Neutrophil (primary cell): ENCODE measurements at regions not wholly inside any gene's neighbourhood (a gene's known extent, or its start where the extent isn't known, plus 50 kb on each side); places are given as distances from the start of the nearest gene placed in this dataset.

Experiments used
- H3K27ac ChIP-seq: fragments of 200-600 bp; sonication (generic); 2 replicates; pipeline ENCODE4 v1.5.1; 2016; ENCODE audit warnings: mild to moderate bottlenecking, moderate library complexity
- H3K27me3 ChIP-seq: fragments of 200-600 bp; sonication (generic); 2 replicates; pipeline ENCODE4 v1.6.0; 2016; ENCODE audit warnings: mild to moderate bottlenecking
- H3K36me3 ChIP-seq: fragments of 200-600 bp; sonication (generic); 2 replicates; pipeline ENCODE4 v1.5.1; 2017
- H3K4me1 ChIP-seq, 2 experiments: fragments of 200-600 bp in 1 of 2; sonication (generic) in 1 of 2; 1 replicate in 1 of 2; 2 replicates in 1 of 2; pipeline versions ENCODE4 v1.5.1 to v1.6.1; 2013 to 2016; ENCODE audit warnings: low read depth in 1 of 2, low read length in 1 of 2, mild to moderate bottlenecking in 1 of 2, moderate library complexity in 1 of 2; ENCODE audit not compliant: control insufficient read depth in 1 of 2, insufficient read depth in 1 of 2
- H3K4me3 ChIP-seq, 2 experiments: fragments of 200-600 bp in 1 of 2; sonication (generic) in 1 of 2; 1 replicate in 1 of 2; 2 replicates in 1 of 2; pipeline ENCODE4 v1.5.1; 2013 to 2016; ENCODE audit warnings: low read depth in 1 of 2, low read length in 1 of 2, mild to moderate bottlenecking in 1 of 2, moderate library complexity in 1 of 2
- H3K9me3 ChIP-seq: fragments of 200-600 bp; sonication (generic); 2 replicates; pipeline ENCODE4 v1.5.1; 2016
- TF ChIP-seq, protein P1 (sequence below): fragments of 200-600 bp; sonication (generic); IDR thresholded peaks from 2 replicates; pipeline ENCODE4 v1.5.1; 2016; ENCODE audit warnings: antibody characterized with exemption

DNA sequence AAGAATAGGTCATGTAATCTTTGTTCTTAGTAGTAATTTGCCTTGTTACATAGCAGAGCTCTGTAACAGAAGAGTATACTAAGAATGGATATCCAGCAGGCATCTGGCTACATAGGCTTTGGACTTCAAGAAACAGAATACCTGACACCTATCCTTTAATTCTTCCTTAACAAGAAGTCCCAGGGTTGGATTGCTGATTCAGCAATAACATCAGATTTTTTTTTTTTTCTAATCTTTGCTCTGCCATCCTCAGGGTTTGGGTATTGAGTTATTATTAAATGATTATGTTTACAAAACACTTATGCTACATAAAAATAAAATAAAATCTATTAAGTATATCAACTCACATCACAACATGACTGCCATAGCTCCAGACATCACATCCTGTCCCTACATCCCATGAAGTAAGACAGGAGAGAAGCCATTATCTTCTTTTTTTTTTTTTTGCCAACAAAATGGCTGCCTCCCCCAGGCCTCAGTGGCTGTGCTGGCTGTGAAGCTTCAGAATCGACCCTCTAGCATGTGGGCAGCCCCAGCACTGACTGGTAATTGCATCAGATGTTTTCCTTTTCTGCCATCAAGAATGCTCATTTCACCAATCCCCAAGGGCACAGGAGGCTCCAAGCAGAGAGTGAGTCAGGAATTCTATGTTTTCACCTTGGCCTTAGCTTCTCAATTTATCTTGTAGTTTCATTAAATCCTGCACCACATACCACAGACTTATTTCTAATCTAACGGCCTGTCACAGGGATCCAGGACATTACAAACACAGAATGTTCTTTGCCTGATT, 186.2 kb downstream of the DICER1 start:
- TF ChIP-seq, protein P1, sequence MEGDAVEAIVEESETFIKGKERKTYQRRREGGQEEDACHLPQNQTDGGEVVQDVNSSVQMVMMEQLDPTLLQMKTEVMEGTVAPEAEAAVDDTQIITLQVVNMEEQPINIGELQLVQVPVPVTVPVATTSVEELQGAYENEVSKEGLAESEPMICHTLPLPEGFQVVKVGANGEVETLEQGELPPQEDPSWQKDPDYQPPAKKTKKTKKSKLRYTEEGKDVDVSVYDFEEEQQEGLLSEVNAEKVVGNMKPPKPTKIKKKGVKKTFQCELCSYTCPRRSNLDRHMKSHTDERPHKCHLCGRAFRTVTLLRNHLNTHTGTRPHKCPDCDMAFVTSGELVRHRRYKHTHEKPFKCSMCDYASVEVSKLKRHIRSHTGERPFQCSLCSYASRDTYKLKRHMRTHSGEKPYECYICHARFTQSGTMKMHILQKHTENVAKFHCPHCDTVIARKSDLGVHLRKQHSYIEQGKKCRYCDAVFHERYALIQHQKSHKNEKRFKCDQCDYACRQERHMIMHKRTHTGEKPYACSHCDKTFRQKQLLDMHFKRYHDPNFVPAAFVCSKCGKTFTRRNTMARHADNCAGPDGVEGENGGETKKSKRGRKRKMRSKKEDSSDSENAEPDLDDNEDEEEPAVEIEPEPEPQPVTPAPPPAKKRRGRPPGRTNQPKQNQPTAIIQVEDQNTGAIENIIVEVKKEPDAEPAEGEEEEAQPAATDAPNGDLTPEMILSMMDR = no peak
- Histone ChIP-seq H3K4me1 (no peaks in the 10 kb centered on the region), H3K4me3 (no peak overlapping the region), H3K27me3 (peaks cover 22% of the 10 kb centered on the region), H3K36me3 (no peaks in the 10 kb centered on the region), H3K27ac (no peak overlapping the region), H3K9me3 (no peaks in the 10 kb centered on the region)

DNA sequence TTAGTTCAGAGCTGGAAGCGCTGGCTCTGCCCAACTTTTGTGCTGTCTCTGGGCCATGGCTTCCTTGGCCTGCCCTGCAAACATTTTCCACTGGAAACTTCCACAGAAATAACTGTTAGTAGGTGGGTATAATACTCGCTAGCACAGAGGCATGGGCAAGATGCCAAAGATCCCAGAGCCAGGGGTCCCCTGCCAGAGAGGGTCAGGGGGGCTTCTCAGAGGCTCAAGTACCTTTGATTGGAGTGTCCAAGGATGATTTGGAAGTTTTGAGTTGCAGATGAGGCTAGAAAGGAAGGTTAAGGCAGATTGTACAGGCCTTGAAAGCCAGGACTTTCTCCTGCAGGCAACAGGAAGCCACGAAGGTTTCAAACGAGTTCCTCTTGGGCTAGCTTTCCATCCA, 187.6 kb downstream of the DICER1 start:
- Histone ChIP-seq H3K4me3 (no peak overlapping the region), H3K36me3 (no peaks in the 10 kb centered on the region), H3K9me3 (no peaks in the 10 kb centered on the region), H3K4me1 (no peaks in the 10 kb centered on the region), H3K27me3 (peaks cover 19% of the 10 kb centered on the region), H3K27ac (no peak overlapping the region)
- TF ChIP-seq, protein P1 = no peak

DNA sequence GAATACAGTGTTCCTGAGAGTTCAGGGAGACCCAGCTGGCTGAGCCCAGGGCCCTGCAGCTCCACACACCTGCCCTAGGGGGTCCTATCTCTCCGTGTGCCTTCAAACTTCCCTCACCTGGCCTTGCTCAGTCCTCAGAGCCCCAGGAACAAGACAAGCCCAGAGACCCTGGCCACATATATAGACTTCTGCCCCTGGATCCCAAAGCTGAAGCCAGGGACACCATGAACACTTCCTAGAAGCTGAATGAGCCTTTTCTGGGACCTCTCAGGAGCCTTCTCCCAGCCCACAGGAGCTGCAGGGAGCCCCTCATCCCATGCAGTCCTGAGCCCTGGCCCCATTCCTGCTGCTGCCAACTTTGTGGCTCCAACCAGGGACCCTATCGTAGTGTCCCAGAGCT, 190.5 kb downstream of the DICER1 start:
- Histone ChIP-seq H3K4me3 (no peak overlapping the region), H3K4me1 (no peaks in the 10 kb centered on the region), H3K9me3 (no peaks in the 10 kb centered on the region), H3K27ac (no peak overlapping the region), H3K27me3 (peaks cover 20% of the 10 kb centered on the region), H3K36me3 (no peaks in the 10 kb centered on the region)
- TF ChIP-seq, protein P1 = no peak

DNA sequence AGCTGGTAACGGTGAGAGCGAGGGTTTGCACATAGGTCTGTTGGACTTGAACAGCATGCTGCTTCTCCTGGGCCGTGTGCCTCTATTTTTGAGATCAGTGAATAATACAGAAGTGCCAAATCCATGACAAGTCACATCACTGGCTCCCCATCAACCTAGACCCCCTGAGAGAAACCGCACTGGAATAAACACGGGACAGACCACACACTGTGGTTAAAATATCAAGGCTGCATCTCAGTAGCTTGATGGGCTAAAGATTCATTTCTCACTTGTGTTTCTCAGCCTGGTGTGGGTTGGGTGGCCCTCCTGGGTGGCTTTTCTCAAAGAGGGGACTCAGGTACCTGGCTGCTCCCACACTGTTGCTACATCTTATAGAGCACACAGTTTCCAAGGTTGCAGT, 191.0 kb downstream of the DICER1 start:
- TF ChIP-seq, protein P1 = no peak
- no peaks in the 10 kb centered on the region for H3K4me1 ChIP-seq
- no peaks in the 10 kb centered on the region for H3K9me3 ChIP-seq
- H3K36me3 ChIP-seq = no peaks in the 10 kb centered on the region
- peaks cover 19% of the 10 kb centered on the region for H3K27me3 ChIP-seq
- H3K4me3 ChIP-seq = no peak overlapping the region
- no peak overlapping the region for H3K27ac ChIP-seq

DNA sequence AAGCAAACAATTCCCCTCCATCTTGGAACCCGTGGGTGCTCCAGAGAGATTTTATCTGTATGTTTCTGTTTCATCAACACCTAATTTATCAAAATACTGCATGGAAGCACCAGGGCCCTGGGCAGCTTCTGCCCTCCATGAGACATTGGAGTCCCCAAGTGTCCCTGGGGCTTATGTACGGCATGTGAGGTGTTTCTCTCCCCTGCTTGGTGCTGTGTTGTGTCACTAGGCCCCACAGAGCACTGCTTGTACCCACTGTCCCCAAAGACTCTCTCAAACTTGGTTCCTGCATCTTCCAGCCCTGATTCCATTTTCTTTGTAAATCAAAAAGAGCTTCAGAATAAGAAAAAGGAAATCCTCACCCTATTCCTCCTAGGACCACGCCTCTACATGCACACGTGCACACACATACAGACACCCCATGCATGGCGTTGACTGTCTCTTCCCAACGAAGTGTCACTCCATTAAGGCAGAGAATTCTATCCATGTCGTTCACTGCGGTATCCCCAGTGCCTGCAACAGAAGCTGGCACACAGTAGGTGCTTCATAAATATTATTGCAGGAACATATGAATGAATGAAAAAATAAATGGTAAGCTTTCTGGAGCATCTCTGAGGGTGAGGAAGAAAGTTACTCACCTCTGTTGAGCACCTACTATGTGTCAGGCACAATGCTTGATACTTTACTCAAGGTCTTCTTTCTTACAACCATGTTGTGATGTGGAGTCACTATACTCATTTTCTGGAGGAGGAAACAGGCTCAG, 191.6 kb downstream of the DICER1 start:
- TF ChIP-seq, protein P1 = no peak
- H3K9me3 ChIP-seq = no peaks in the 10 kb centered on the region
- H3K4me3 ChIP-seq = no peak overlapping the region
- peaks cover 24% of the 10 kb centered on the region for H3K27me3 ChIP-seq
- H3K27ac ChIP-seq = no peak overlapping the region
- H3K4me1 ChIP-seq = no peaks in the 10 kb centered on the region
- H3K36me3 ChIP-seq = no peaks in the 10 kb centered on the region
